Stomach smooth muscle (tissue), 2 donors: ENCODE measurements at regions not wholly inside any gene's neighbourhood (a gene's known extent, or its start where the extent isn't known, plus 50 kb on each side); places are given as distances from the start of the nearest gene placed in this dataset.

Experiments
- H3K27ac ChIP-seq: one replicate; pipeline ENCODE4 v1.7.0; 2013; ENCODE audit warnings: mild to moderate bottlenecking, low read length, inconsistent platforms
- H3K27me3 ChIP-seq, 2 donors: one replicate each; pipeline ENCODE4 v1.7.0; 2013; ENCODE audit warnings: low read length in 2 of 2; ENCODE audit not compliant: insufficient read depth in 2 of 2, control insufficient read depth in 1 of 2
- H3K36me3 ChIP-seq, 2 donors: one replicate each; pipeline ENCODE4 v1.7.0; 2013; ENCODE audit warnings: low read length in 2 of 2; ENCODE audit not compliant: control insufficient read depth in 2 of 2, insufficient read depth in 2 of 2
- H3K4me1 ChIP-seq: one replicate; pipeline ENCODE4 v1.7.0; 2013; ENCODE audit warnings: low read length; ENCODE audit not compliant: control insufficient read depth, insufficient read depth
- H3K4me3 ChIP-seq, 2 donors: one replicate each; pipeline ENCODE4 v1.7.0; 2013; ENCODE audit warnings: low read length in 2 of 2
- H3K9ac ChIP-seq, 2 donors: one replicate each; pipeline ENCODE4 v1.7.0; 2013; ENCODE audit warnings: low read length in 2 of 2, mild to moderate bottlenecking in 1 of 2
- H3K9me3 ChIP-seq, 2 donors: one replicate each; pipeline ENCODE4 v1.7.0; 2013; ENCODE audit warnings: low read length in 2 of 2; ENCODE audit not compliant: control insufficient read depth in 2 of 2
- donor health status: healthy.
- donor health status: Pancreatic carcinoma.

DNA sequence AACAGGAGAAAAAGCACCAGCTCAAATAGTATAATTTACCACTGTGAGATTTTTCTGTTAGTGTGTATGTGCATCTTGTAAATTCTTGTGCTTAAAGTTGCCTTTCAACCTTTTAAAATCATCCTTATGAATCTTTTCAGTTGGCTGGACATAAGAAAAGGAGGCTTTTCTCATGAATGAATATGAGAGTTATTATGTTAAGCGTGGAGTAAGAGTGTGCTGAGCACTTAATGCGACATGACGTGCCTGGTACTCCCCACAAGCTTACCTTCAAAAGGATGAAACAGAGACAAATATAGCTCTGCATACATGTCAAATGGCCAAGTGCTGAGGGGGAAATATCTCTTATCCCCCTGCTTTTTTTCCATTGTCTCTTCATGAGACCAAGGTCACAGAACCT is 85.3 kb upstream of the ADGRL2 start:
- H3K27ac ChIP-seq = no peak overlapping the region
- no peaks in the 10 kb centered on the region for H3K27me3 ChIP-seq
- no peaks in the 10 kb centered on the region for H3K4me1 ChIP-seq
- H3K4me3 ChIP-seq = no peak overlapping the region
- no peaks in the 10 kb centered on the region for H3K36me3 ChIP-seq
- no peaks in the 10 kb centered on the region for H3K9me3 ChIP-seq
- no peak overlapping the region for H3K9ac ChIP-seq

- H3K36me3 ChIP-seq = no peaks in the 10 kb centered on the region
- no peaks in the 10 kb centered on the region for H3K27me3 ChIP-seq
- H3K27ac ChIP-seq = no peak overlapping the region
- no peak overlapping the region for H3K9ac ChIP-seq
- no peak overlapping the region for H3K4me3 ChIP-seq
- H3K9me3 ChIP-seq = no peaks in the 10 kb centered on the region
- no peaks in the 10 kb centered on the region for H3K4me1 ChIP-seq
Measured at GRCh38 chr1:81714636-81715035, 86.1 kb upstream of the ADGRL2 start.

DNA sequence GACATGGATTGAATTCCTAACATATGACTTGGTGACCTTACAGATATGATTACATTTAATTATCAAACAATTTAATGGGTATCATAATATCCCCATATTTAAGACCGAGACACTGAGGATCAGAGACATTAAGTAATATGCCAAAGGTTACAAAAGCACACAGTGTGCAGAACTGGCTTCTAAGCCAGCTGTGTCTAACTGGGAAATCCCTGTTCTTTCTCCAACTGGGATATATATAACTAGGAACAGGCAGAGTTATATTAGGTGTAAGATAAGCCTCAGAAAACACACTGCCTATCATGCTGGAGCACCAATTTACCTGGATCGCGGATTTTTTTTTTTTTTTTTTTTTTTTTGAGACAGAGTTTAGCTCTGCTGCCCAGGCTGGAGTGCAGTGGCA is 88.3 kb upstream of the ADGRL2 start:
- Histone ChIP-seq H3K9me3 (no peaks in the 10 kb centered on the region), H3K36me3 (no peaks in the 10 kb centered on the region), H3K4me1 (no peaks in the 10 kb centered on the region), H3K27ac (no peak overlapping the region), H3K9ac (no peak overlapping the region), H3K27me3 (no peaks in the 10 kb centered on the region), H3K4me3 (no peak overlapping the region)

DNA sequence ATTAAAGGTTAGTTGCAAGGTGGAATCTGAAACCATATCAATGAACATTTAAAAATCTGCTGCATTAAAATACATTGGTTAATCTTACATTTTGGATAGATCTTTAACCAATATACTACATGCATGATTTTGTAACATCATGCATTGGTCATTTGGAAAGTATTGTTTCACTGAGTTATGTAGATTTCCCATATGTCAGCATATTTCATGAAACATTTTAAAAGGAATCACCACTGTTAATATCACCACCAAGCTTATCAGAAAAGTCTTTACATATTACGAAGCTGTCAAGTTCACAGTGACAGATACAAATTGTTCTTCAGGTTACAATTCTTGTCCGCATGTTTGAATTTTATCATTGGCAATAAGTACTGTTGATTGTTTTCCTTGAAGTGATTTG is 89.9 kb upstream of the ADGRL2 start:
- Histone ChIP-seq H3K4me1 (no peaks in the 10 kb centered on the region), H3K4me3 (no peak overlapping the region), H3K27ac (no peak overlapping the region)

DNA sequence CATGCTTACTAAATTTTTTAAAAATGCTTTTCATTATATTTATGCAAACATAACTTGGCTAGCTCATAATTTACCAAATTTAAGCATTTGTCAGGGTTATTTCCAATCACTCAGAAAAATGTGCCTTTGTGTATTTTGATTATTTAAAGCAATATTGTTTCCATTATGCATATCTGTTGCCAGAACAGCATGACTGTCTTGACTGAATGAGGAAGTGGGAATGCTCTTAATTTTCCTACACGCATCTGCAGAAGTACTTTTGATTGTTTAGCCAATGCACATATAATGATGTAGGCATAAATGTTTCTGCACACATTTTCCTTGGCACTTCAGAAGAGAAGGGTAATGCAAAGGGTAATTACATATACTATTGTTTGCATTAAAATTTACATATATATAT is 92.5 kb upstream of the ADGRL2 start:
- Histone ChIP-seq H3K4me1 (no peaks in the 10 kb centered on the region), H3K36me3 (no peaks in the 10 kb centered on the region)

More for the DNA sequence above, 89.9 kb upstream of the ADGRL2 start:
- Histone ChIP-seq H3K27me3 (no peaks in the 10 kb centered on the region), H3K9ac (no peak overlapping the region), H3K9me3 (no peaks in the 10 kb centered on the region), H3K36me3 (no peaks in the 10 kb centered on the region)

DNA sequence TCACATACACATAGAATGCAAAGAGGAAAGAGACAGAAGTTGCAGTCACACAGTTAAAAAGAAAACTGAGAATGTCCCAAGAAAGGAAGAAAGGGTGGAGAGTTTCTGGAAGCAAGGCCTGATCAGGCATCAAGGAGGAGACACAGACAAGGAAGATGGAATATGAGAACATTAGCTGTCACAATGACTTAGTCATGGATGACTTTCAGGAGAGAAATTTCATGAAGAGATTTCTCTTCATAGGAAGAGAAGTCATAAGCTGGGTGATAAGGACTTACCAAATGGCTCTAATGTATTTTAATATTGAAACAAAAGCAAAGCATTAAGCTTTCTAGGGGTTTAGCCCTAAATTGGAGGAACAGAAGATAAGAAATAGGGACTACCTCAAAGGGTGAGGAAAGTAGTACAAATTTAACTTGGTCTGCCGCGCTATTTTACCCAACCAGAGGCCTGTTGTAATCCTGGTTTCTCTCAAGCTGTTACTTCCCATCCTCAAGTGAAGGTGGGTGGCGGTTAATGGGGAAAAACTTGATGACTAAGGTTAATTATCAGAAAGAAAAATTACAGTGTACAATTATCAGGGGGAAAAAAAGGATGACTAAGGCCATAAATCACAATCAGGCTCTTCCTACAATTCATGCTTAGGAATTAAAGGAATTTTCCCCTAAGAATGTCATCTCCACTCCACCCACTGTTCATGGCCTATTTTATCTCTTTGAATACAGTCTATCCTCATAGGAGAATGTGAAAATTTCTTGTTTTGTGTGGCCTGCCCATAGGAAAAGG is 93.9 kb upstream of the ADGRL2 start:
- Histone ChIP-seq H3K4me1 (no peaks in the 10 kb centered on the region), H3K9me3 (no peaks in the 10 kb centered on the region), H3K4me3 (no peak overlapping the region), H3K36me3 (no peaks in the 10 kb centered on the region), H3K9ac (no peak overlapping the region), H3K27me3 (no peaks in the 10 kb centered on the region), H3K27ac (no peak overlapping the region)

More for the DNA sequence above, 92.5 kb upstream of the ADGRL2 start:
- Histone ChIP-seq H3K9me3 (no peaks in the 10 kb centered on the region), H3K4me3 (no peak overlapping the region), H3K27ac (no peak overlapping the region), H3K27me3 (no peaks in the 10 kb centered on the region), H3K9ac (no peak overlapping the region)

DNA sequence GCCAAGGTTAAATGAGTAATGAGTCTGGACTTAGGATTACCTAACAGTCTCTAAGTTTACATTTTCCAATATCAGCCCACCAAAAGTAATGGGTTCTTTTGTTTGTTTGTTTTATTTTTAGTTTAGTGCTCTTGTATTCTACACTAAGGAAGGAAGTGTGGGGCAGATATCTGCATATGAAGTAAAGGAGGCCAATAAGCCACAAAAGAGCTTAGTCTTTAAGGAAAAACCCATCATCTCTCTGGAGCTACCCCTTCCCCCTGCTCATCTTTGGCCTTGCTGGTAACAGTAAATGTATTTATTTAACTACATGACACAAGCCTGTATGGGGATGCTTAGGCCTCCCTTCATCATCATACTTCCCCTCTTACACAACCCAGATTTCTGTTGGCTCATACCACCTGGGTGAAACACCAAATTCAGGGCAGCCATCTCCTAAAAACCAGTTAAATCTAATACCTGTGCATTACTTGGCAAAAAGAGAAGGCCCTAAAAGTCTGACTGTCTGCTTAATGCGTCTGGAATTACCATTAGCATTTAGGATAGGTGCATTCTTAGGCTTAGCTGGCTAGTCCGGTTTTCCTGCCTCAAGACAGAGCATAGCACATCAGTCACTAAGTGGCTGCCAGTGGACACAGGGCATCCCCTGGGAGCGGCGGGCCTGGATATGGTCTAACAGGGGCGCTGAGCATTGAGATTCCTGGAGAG is 96.8 kb upstream of the ADGRL2 start:
- no peaks in the 10 kb centered on the region for H3K4me1 ChIP-seq
- H3K9me3 ChIP-seq = no peaks in the 10 kb centered on the region
- no peaks in the 10 kb centered on the region for H3K27me3 ChIP-seq
- H3K36me3 ChIP-seq = no peaks in the 10 kb centered on the region
- H3K9ac ChIP-seq = no peak overlapping the region
- H3K27ac ChIP-seq = no peak overlapping the region
- H3K4me3 ChIP-seq = no peak overlapping the region

DNA sequence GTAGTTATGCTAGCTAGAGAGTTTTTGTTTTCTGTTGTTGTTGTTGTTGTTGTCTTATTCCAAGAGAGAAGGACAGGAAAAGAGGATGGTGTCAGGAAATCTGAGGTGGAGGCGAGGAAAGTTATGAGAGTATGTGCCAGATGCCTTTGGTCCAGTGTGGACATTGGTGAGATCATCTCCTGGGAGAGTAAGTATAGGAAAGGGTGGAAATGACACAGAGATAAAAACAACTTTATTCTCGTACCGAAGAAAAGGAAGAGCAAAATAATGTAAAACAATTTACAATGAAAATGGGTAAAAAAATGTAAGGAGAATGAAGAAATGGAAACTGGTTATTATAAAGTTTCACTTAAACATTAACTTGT is 97.4 kb upstream of the ADGRL2 start:
- H3K36me3 ChIP-seq = no peaks in the 10 kb centered on the region
- no peaks in the 10 kb centered on the region for H3K9me3 ChIP-seq
- H3K27ac ChIP-seq = no peak overlapping the region
- H3K9ac ChIP-seq = no peak overlapping the region
- H3K4me3 ChIP-seq = no peak overlapping the region
- no peaks in the 10 kb centered on the region for H3K4me1 ChIP-seq
- no peaks in the 10 kb centered on the region for H3K27me3 ChIP-seq

- Histone ChIP-seq H3K4me1 (no peaks in the 10 kb centered on the region), H3K27me3 (no peaks in the 10 kb centered on the region), H3K9ac (no peak overlapping the region), H3K9me3 (no peaks in the 10 kb centered on the region), H3K36me3 (no peaks in the 10 kb centered on the region), H3K27ac (no peak overlapping the region), H3K4me3 (no peak overlapping the region)
Measured at GRCh38 chr1:81702903-81703302, 97.8 kb upstream of the ADGRL2 start.

- Histone ChIP-seq H3K9ac (no peak overlapping the region), H3K9me3 (no peaks in the 10 kb centered on the region), H3K4me1 (no peaks in the 10 kb centered on the region), H3K36me3 (no peaks in the 10 kb centered on the region), H3K27ac (no peak overlapping the region), H3K4me3 (no peak overlapping the region), H3K27me3 (no peaks in the 10 kb centered on the region)
Measured at GRCh38 chr1:81702079-81702715, 98.5 kb upstream of the ADGRL2 start.
